Epithelial cell of proximal tubule (primary cell): ENCODE measurements at regions not wholly inside any gene's neighbourhood (a gene's known extent, or its start where the extent isn't known, plus 50 kb on each side); places are given as distances from the start of the nearest gene placed in this dataset.

Experiments
- DNase-seq: peaks from one replicate; pipeline ENCODE4 v3.0.0-alpha.2; 2011; ENCODE audit warnings: low read depth
- H3K4me3 ChIP-seq: 2 replicates; pipeline ENCODE4 v1.5.1; 2011; ENCODE audit warnings: low read depth, mild to moderate bottlenecking, low read length
- CTCF ChIP-seq: conservative IDR thresholded peaks from 2 replicates; pipeline ENCODE4 v1.5.1; 2012; ENCODE audit warnings: low read depth, mild to moderate bottlenecking, low read length

GRCh38 chr2:134164306-134164705 is 89.6 kb upstream of the MGAT5 start:
- DNase-seq: no peak
- no peak for TF ChIP-seq CTCF
- H3K4me3 ChIP-seq: no peak overlapping the region

- no peak for DNase-seq
- no peak for TF ChIP-seq CTCF
- H3K4me3 ChIP-seq: no peak overlapping the region
Measured at GRCh38 chr2:134167015-134167414, 86.9 kb upstream of the MGAT5 start.

- TF ChIP-seq CTCF: no peak
- H3K4me3 ChIP-seq: no peak overlapping the region
- DNase-seq: no peak
Measured at GRCh38 chr2:134169788-134170187, 84.1 kb upstream of the MGAT5 start.

- no peak for DNase-seq
- H3K4me3 ChIP-seq: no peak overlapping the region
- TF ChIP-seq CTCF: no peak
Measured at GRCh38 chr2:134170294-134170693, 83.6 kb upstream of the MGAT5 start.

- TF ChIP-seq CTCF: no peak
- H3K4me3 ChIP-seq: no peak overlapping the region
- no peak for DNase-seq
Measured at GRCh38 chr2:134170700-134171099, 83.2 kb upstream of the MGAT5 start.

- no peak for DNase-seq
- TF ChIP-seq CTCF: no peak
- H3K4me3 ChIP-seq: no peak overlapping the region
Measured at GRCh38 chr2:134173338-134174016, 80.4 kb upstream of the MGAT5 start.

- TF ChIP-seq CTCF: no peak
- DNase-seq: no peak
Measured at GRCh38 chr2:134174711-134175110, 79.2 kb upstream of the MGAT5 start.

More at GRCh38 chr2:134174711-134175110, 79.2 kb upstream of the MGAT5 start:
- no peak overlapping the region for H3K4me3 ChIP-seq
